ENCODE measurements at regions not wholly inside any gene's neighbourhood (a gene's known extent, or its start where the extent isn't known, plus 50 kb on each side); places are given as distances from the start of the nearest gene placed in this dataset.
"Not testable (repeated sequence)": the region's sequence is repeated elsewhere in the genome, so short reads cannot be mapped to it uniquely, and the experiment has no call there.

GRCh38 chr5:171541341-171541776 lies 121.9 kb downstream of the FGF18 start:
- H3K4me3 ChIP-seq (ENCODE audit: low read depth, low read length) = no peak overlapping the region
- TF ChIP-seq, protein P1, sequence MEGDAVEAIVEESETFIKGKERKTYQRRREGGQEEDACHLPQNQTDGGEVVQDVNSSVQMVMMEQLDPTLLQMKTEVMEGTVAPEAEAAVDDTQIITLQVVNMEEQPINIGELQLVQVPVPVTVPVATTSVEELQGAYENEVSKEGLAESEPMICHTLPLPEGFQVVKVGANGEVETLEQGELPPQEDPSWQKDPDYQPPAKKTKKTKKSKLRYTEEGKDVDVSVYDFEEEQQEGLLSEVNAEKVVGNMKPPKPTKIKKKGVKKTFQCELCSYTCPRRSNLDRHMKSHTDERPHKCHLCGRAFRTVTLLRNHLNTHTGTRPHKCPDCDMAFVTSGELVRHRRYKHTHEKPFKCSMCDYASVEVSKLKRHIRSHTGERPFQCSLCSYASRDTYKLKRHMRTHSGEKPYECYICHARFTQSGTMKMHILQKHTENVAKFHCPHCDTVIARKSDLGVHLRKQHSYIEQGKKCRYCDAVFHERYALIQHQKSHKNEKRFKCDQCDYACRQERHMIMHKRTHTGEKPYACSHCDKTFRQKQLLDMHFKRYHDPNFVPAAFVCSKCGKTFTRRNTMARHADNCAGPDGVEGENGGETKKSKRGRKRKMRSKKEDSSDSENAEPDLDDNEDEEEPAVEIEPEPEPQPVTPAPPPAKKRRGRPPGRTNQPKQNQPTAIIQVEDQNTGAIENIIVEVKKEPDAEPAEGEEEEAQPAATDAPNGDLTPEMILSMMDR (IDR thresholded peaks at IDR 0.05; ENCODE audit: borderline replicate concordance, insufficient read depth, low read depth, low read length) = no peak

DNA sequence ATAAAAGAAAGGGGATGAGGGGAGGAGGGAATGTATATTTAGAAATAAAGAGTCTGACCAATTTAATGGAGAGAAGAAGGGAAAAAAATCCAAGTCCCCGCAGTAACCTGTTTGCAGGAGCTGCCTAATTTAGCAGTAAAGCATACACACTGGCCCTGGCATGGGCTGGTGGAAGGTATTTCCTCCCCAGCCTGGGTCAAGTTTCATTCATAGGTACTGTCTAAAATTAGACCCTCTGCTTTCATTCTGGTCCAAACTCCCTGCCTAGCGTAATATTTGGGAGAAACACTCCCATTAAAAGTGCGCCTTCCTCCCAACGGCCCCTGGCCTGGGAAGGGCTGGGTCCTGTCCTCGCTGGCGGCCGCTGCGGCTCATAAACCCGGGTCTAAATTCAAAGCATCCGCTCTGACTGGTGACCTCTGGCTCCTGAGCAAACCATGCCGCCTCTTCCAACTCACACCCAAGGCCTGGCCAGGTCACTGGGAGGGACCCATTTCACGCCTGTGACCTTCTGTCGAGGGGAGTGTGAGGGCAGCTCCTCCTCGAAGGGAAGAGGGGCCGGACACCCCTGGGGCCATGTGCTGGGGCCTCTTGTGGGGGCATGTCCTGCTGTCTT lies 123.2 kb downstream of the FGF18 start:
- TF ChIP-seq, protein P1 (IDR thresholded peaks at IDR 0.05; ENCODE audit: borderline replicate concordance, insufficient read depth, low read depth, low read length) = no peak
- H3K4me3 ChIP-seq (ENCODE audit: low read depth, low read length) = no peak overlapping the region

DNA sequence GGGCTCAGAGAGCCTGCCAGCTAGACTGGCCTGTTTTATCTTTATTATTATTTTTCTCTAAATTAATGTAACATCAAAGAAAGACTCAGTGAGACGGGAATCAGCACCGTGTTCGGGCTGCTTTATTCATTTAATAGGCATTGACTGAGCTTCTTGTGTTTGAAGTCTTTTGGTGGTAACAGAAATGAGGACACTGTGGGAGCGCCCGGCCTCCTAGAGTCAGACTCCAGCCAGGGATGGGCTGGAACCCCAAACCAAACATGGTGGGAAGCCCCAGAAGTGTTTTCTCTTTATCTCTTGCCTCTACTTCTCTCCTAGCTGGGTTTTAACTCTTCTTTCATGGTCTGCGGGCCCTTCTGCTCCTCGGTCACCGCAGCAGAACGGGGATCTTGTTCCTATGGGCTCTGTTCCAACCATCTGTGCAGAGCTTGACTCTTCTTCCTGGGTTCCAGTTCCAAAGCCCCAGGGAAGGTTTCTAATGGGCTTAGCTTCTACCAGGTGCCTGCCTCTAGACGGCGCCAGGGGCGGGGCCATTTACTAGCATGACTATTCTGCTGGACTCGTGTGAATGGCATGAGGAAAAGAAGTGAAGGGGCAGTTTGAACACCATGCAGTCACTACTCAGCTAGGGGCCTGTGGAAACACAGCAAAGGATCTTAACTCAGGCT lies 123.8 kb downstream of the FGF18 start:
- no peak overlapping the region for H3K4me3 ChIP-seq (ENCODE audit: low read depth, low read length)
- TF ChIP-seq, protein P1 (IDR thresholded peaks at IDR 0.05; ENCODE audit: borderline replicate concordance, insufficient read depth, low read depth, low read length) = no peak

DNA sequence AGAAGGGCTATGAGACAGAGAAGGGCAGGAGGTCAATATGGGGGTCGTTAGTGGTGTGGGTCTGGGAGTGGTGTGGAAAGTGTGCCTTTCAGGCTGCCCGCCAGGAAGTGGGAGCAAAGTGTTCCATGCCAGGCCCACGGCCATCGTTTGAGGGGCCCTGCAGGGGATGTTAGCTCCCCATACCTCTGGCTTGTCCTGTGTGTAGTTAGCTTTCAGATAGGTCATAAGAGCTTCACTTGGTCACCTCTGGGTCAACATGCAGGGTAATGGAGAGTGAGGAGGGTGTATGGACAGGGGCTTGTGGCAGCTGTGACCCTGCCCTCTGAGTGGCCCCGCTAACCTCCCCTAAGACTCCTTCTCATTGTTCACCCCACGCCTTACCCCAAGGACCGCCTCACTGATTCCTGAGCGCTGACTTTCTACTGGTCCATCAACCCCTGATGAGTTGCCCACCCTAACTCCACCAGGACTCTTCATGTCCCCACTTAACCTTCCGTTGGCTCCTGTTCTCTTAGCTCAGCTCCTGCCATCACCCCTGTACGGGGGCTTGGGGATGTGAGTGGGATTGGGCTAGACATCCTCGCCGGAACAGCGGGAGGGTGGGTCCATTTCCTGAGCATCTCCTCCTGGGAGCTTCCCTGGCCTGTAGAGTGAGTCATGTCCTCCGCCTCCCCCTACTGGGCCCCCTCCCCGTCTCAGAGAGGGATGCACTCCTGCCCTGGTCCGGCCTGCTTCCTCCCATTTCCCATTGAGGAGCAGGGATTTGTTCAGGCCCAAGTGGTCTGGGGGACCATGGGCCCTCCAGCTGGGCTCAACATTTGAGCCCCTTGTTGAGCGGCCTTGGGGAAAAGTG lies 125.7 kb downstream of the FGF18 start:
- TF ChIP-seq, protein P1 (IDR thresholded peaks at IDR 0.05; ENCODE audit: borderline replicate concordance, insufficient read depth, low read depth, low read length) = no peak
- H3K4me3 ChIP-seq (ENCODE audit: low read depth, low read length) = no peak overlapping the region

DNA sequence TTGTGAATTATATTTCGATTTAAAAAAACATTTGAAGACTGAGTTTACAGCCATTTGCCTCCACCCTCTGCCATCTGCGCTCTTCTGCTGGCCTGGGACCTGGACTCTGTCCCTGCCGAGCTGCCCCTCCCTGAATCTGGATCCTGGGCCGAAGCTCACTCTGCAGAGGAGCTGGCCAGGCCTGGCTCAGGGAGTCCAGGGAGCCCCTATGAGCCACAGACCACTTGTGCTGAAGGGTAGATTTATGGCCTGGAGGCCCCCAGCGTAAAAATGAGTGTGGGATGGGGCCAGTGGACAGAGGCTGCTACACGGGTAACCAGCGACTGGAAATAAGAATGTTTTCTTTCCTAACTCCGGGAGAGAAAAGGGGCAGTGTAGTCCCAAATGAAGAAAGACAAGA lies 129.8 kb downstream of the FGF18 start:
- H3K4me3 ChIP-seq (ENCODE audit: low read depth, low read length) = no peak overlapping the region
- TF ChIP-seq, protein P1 (IDR thresholded peaks at IDR 0.05; ENCODE audit: borderline replicate concordance, insufficient read depth, low read depth, low read length) = no peak

DNA sequence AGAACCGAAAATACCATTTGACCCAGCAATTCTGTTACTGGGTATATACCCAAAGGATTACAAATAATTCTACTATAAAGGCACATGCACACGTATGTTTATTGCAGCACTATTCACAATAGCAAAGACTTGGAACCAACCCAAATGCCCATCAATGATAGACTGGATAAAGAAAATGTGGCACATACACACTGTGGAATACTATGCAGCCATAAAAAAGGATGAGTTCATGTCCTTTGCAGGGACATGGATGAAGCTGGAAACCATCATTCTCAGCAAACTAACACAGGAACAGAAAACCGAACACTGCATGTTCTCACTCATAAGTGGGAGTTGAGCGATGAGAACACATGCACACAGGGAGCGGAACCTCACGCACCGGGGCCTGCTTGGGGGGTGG lies 134.4 kb downstream of the FGF18 start:
- not testable (repeated sequence) for H3K4me3 ChIP-seq (ENCODE audit: low read depth, low read length)

DNA sequence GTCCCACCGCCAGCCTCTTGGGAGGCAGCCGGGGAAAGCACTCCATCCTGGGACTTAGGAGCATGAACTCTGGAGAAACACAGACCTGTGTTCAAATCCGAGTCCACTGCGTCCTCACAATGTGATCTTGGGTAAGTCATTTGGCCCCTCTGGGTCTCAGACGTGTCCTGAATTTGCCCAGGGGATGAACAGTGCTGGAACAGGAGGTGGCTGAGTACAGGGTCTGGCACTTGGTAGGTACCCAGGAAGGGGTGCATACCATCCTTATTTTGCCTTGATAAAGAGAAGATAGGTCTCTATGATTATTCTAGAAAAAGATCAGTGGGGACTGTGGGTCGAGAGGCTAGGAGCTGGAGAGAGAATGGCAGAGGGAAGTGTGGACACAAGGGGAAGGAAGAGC lies 135.7 kb downstream of the FGF18 start:
- no peak overlapping the region for H3K4me3 ChIP-seq (ENCODE audit: low read depth, low read length)
- TF ChIP-seq, protein P1 (IDR thresholded peaks at IDR 0.05; ENCODE audit: borderline replicate concordance, insufficient read depth, low read depth, low read length) = no peak

Data from GM12875 (cell line).